ENCODE measurements at regions not wholly inside any gene's neighbourhood (a gene's known extent, or its start where the extent isn't known, plus 50 kb on each side); places are given as distances from the start of the nearest gene placed in this dataset.

- no peak overlapping the region for H3K27ac ChIP-seq (ENCODE audit: low read depth in 1 of 2, low read length in 1 of 2)
- no peaks in the 10 kb centered on the region for H3K9me3 ChIP-seq (ENCODE audit: control insufficient read depth in 2 of 2, insufficient read depth in 1 of 2, low read length in 1 of 2)
- no peak overlapping the region for H3K4me3 ChIP-seq (ENCODE audit: low read length in 2 of 2)
- DNase-seq (ENCODE audit: low read depth in 6 of 9, low spot score in 9 of 9) = no peak
- no peaks in the 10 kb centered on the region for H3K27me3 ChIP-seq (ENCODE audit: control insufficient read depth in 2 of 2, insufficient read depth in 1 of 2, low read length in 1 of 2)
- no peaks in the 10 kb centered on the region for H3K36me3 ChIP-seq (ENCODE audit: control insufficient read depth in 2 of 2, insufficient read depth in 2 of 2, low read length in 1 of 2)
- WGBS = 93% methylated on average over 1 of the region's 1 CpG
- no peaks in the 10 kb centered on the region for H3K4me1 ChIP-seq (ENCODE audit: control insufficient read depth in 2 of 2, insufficient read depth in 2 of 2, low read length in 2 of 2)
Measured at GRCh38 chr4:84413976-84414375, 85.1 kb downstream of the NKX6-1 start.

DNA sequence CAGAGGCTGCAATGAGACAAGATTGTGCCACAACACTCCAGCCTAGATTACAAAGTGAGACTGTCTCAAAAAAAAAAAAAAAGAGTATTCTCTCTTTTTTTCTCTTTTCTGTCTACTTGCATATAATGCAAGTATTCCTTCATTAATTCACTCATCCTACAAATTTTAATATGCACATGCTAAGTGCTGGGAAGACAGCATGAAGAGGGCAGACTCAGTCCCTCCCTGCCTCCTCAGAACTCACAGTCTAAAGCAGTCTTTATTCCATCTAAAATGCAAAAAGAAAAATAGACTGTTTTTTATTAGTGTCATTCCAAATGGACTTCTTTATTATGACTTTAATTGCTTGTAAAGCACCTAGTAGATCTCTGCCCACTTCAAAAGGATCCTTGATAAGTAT is 85.6 kb downstream of the NKX6-1 start:
- Histone ChIP-seq H3K4me1 (ENCODE audit: control insufficient read depth in 2 of 2, insufficient read depth in 2 of 2, low read length in 2 of 2) (no peaks in the 10 kb centered on the region), H3K27ac (ENCODE audit: low read depth in 1 of 2, low read length in 1 of 2) (no peak overlapping the region), H3K36me3 (ENCODE audit: control insufficient read depth in 2 of 2, insufficient read depth in 2 of 2, low read length in 1 of 2) (no peaks in the 10 kb centered on the region), H3K4me3 (ENCODE audit: low read length in 2 of 2) (no peak overlapping the region), H3K27me3 (ENCODE audit: control insufficient read depth in 2 of 2, insufficient read depth in 1 of 2, low read length in 1 of 2) (no peaks in the 10 kb centered on the region), H3K9me3 (ENCODE audit: control insufficient read depth in 2 of 2, insufficient read depth in 1 of 2, low read length in 1 of 2) (no peaks in the 10 kb centered on the region)
- no peak for DNase-seq (ENCODE audit: low read depth in 6 of 9, low spot score in 9 of 9)

DNA sequence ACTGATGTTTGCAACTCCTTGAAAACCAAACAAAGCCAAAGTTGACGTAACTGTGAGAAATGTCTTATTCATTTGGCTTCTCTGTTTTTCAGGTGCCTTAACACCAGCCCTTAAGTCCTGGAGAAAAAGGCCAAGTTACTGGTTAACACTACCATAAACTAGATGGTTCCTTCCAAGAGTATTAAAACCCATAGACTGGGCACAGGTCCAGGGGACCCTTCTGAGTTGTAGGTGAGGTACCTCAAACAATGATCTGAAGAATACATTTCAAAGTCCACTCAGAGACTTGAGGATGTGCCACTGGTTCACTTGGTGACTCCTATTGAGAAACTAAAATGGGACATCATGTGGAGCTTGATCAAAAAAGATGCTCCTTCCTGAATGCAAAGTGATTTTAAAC is 87.0 kb downstream of the NKX6-1 start:
- Histone ChIP-seq H3K4me1 (ENCODE audit: control insufficient read depth in 2 of 2, insufficient read depth in 2 of 2, low read length in 2 of 2) (no peaks in the 10 kb centered on the region), H3K4me3 (ENCODE audit: low read length in 2 of 2) (no peak overlapping the region), H3K9me3 (ENCODE audit: control insufficient read depth in 2 of 2, insufficient read depth in 1 of 2, low read length in 1 of 2) (no peaks in the 10 kb centered on the region), H3K27ac (ENCODE audit: low read depth in 1 of 2, low read length in 1 of 2) (no peak overlapping the region), H3K36me3 (ENCODE audit: control insufficient read depth in 2 of 2, insufficient read depth in 2 of 2, low read length in 1 of 2) (no peaks in the 10 kb centered on the region), H3K27me3 (ENCODE audit: control insufficient read depth in 2 of 2, insufficient read depth in 1 of 2, low read length in 1 of 2) (no peaks in the 10 kb centered on the region)
- 92% methylated on average over 1 of the region's 1 CpG for WGBS
- DNase-seq (ENCODE audit: low read depth in 6 of 9, low spot score in 9 of 9) = no peak

- Histone ChIP-seq H3K27ac (ENCODE audit: low read depth in 1 of 2, low read length in 1 of 2) (no peak overlapping the region), H3K36me3 (ENCODE audit: control insufficient read depth in 2 of 2, insufficient read depth in 2 of 2, low read length in 1 of 2) (no peaks in the 10 kb centered on the region), H3K27me3 (ENCODE audit: control insufficient read depth in 2 of 2, insufficient read depth in 1 of 2, low read length in 1 of 2) (no peaks in the 10 kb centered on the region), H3K9me3 (ENCODE audit: control insufficient read depth in 2 of 2, insufficient read depth in 1 of 2, low read length in 1 of 2) (no peaks in the 10 kb centered on the region), H3K4me1 (ENCODE audit: control insufficient read depth in 2 of 2, insufficient read depth in 2 of 2, low read length in 2 of 2) (no peaks in the 10 kb centered on the region), H3K4me3 (ENCODE audit: low read length in 2 of 2) (no peak overlapping the region)
- WGBS = 86% methylated on average over 6 of the region's 6 CpGs
- no peak for DNase-seq (ENCODE audit: low read depth in 6 of 9, low spot score in 9 of 9)
Measured at GRCh38 chr4:84407554-84408407, 91.3 kb downstream of the NKX6-1 start.

DNA sequence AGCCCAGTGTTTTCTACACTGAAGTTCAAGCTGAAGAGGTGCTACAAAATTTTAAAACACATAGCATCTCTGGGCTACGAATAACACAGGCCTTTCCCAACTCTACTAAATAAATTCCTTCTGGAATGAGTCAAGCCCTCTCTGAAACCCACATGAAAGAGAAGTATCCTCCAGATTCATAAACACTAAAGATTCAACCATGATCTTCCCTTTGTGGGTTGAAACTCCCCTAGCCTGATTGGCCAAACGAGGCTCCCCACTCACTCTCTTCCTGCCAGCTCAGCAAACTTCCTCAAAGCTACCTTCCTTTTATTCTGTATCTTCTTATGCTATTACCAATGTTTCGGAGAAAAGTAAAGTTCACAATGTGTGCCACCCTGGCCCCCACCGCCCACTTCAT is 95.4 kb downstream of the NKX6-1 start:
- no peaks in the 10 kb centered on the region for H3K4me1 ChIP-seq (ENCODE audit: control insufficient read depth in 2 of 2, insufficient read depth in 2 of 2, low read length in 2 of 2)
- no peaks in the 10 kb centered on the region for H3K9me3 ChIP-seq (ENCODE audit: control insufficient read depth in 2 of 2, insufficient read depth in 1 of 2, low read length in 1 of 2)
- DNase-seq (ENCODE audit: low read depth in 6 of 9, low spot score in 9 of 9) = no peak
- no peak overlapping the region for H3K4me3 ChIP-seq (ENCODE audit: low read length in 2 of 2)
- no peaks in the 10 kb centered on the region for H3K36me3 ChIP-seq (ENCODE audit: control insufficient read depth in 2 of 2, insufficient read depth in 2 of 2, low read length in 1 of 2)
- 75% methylated on average over 4 of the region's 4 CpGs for WGBS
- H3K27ac ChIP-seq (ENCODE audit: low read depth in 1 of 2, low read length in 1 of 2) = no peak overlapping the region
- no peaks in the 10 kb centered on the region for H3K27me3 ChIP-seq (ENCODE audit: control insufficient read depth in 2 of 2, insufficient read depth in 1 of 2, low read length in 1 of 2)

GRCh38 chr4:84401701-84402306 is 97.3 kb downstream of the NKX6-1 start:
- no peak for DNase-seq (ENCODE audit: low read depth in 6 of 9, low spot score in 9 of 9)
- H3K27me3 ChIP-seq (ENCODE audit: control insufficient read depth in 2 of 2, insufficient read depth in 1 of 2, low read length in 1 of 2) = no peaks in the 10 kb centered on the region
- no peaks in the 10 kb centered on the region for H3K36me3 ChIP-seq (ENCODE audit: control insufficient read depth in 2 of 2, insufficient read depth in 2 of 2, low read length in 1 of 2)
- no peaks in the 10 kb centered on the region for H3K4me1 ChIP-seq (ENCODE audit: control insufficient read depth in 2 of 2, insufficient read depth in 2 of 2, low read length in 2 of 2)
- H3K9me3 ChIP-seq (ENCODE audit: control insufficient read depth in 2 of 2, insufficient read depth in 1 of 2, low read length in 1 of 2) = no peaks in the 10 kb centered on the region
- H3K27ac ChIP-seq (ENCODE audit: low read depth in 1 of 2, low read length in 1 of 2) = no peak overlapping the region
- H3K4me3 ChIP-seq (ENCODE audit: low read length in 2 of 2) = no peak overlapping the region
- WGBS = 68% methylated on average over 3 of the region's 3 CpGs

DNA sequence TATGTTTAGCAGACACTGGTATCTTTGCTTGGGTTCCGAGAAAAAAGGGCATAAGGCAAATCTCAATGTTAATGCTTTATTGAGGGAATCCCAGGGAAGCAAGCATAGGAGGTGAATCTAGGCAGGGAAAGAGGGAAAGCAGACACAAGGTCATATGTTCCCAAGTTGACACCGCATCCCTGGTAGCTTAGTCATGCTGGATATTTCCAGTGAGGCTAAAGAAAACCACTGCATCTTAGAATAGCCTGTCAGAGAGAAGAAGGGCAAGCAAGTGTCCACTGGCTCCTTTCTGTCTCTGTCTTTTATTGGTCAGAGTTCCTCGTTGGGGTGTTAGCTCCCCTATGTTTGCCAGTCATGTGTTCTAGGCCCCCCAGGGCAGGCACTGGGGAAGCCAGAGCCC is 104.7 kb downstream of the NKX6-1 start:
- no peaks in the 10 kb centered on the region for H3K27me3 ChIP-seq (ENCODE audit: control insufficient read depth in 2 of 2, insufficient read depth in 1 of 2, low read length in 1 of 2)
- no peak for DNase-seq (ENCODE audit: low read depth in 6 of 9, low spot score in 9 of 9)
- WGBS = 84% methylated on average over 3 of the region's 3 CpGs
- no peaks in the 10 kb centered on the region for H3K4me1 ChIP-seq (ENCODE audit: control insufficient read depth in 2 of 2, insufficient read depth in 2 of 2, low read length in 2 of 2)
- H3K36me3 ChIP-seq (ENCODE audit: control insufficient read depth in 2 of 2, insufficient read depth in 2 of 2, low read length in 1 of 2) = no peaks in the 10 kb centered on the region
- H3K27ac ChIP-seq (ENCODE audit: low read depth in 1 of 2, low read length in 1 of 2) = no peak overlapping the region
- H3K9me3 ChIP-seq (ENCODE audit: control insufficient read depth in 2 of 2, insufficient read depth in 1 of 2, low read length in 1 of 2) = no peaks in the 10 kb centered on the region
- no peak overlapping the region for H3K4me3 ChIP-seq (ENCODE audit: low read length in 2 of 2)

DNA sequence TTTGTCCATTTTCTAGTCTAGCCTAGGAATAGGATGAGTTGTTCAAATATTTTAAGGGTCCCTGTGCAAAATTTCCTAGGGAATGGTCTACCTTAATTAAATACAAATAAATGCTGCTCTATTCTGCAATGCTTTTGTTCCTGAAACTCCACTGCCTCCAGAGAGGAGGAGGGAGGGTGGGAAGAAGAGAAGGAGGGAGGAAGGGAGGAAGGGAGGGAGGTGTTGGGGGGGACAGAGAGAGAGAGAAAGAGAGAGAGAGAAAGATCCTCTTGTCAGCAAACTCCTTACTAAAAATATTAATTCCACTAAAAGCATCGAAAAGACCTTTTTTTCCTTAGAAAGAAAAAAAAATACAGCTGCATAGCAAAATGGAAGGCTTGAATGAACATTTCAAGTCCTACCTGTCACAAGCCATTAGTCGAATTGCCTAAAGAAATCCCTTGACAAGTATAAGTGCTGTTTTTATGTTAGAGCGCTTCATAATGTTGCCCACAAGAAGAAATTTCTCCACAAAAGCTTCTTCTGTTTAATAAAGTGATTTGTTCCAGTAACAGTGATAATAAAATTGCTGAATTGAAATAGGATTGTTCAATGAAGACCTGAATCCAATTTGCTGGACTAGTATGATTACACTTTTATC is 106.0 kb downstream of the NKX6-1 start:
- no peak for DNase-seq (ENCODE audit: low read depth in 6 of 9, low spot score in 9 of 9)
- Histone ChIP-seq H3K36me3 (ENCODE audit: control insufficient read depth in 2 of 2, insufficient read depth in 2 of 2, low read length in 1 of 2) (no peaks in the 10 kb centered on the region), H3K4me3 (ENCODE audit: low read length in 2 of 2) (no peak overlapping the region), H3K4me1 (ENCODE audit: control insufficient read depth in 2 of 2, insufficient read depth in 2 of 2, low read length in 2 of 2) (no peaks in the 10 kb centered on the region), H3K9me3 (ENCODE audit: control insufficient read depth in 2 of 2, insufficient read depth in 1 of 2, low read length in 1 of 2) (no peaks in the 10 kb centered on the region), H3K27me3 (ENCODE audit: control insufficient read depth in 2 of 2, insufficient read depth in 1 of 2, low read length in 1 of 2) (no peaks in the 10 kb centered on the region), H3K27ac (ENCODE audit: low read depth in 1 of 2, low read length in 1 of 2) (no peak overlapping the region)
- 87% methylated on average over 3 of the region's 3 CpGs for WGBS

DNA sequence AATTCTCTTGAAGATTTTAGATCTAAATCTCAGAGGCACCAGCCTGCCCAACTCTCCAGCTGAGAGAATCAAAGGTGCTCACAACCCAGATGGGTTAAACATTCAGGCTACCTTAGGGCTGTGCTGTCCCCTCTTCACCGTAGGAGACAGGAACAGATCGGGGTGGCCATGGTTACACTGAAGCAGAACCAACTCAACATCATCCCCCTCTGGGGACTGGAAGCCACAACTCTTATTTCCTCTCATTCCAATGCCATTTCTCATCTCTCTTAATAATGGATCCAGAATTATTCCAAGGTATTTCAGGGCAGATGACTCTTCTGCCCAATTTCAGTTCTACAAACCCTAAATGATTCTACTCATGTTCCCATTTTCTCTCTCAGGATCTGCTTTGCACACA is 109.7 kb downstream of the NKX6-1 start:
- Histone ChIP-seq H3K9me3 (ENCODE audit: control insufficient read depth in 2 of 2, insufficient read depth in 1 of 2, low read length in 1 of 2) (no peaks in the 10 kb centered on the region), H3K4me1 (ENCODE audit: control insufficient read depth in 2 of 2, insufficient read depth in 2 of 2, low read length in 2 of 2) (no peaks in the 10 kb centered on the region), H3K27me3 (ENCODE audit: control insufficient read depth in 2 of 2, insufficient read depth in 1 of 2, low read length in 1 of 2) (no peaks in the 10 kb centered on the region), H3K36me3 (ENCODE audit: control insufficient read depth in 2 of 2, insufficient read depth in 2 of 2, low read length in 1 of 2) (no peaks in the 10 kb centered on the region), H3K27ac (ENCODE audit: low read depth in 1 of 2, low read length in 1 of 2) (no peak overlapping the region), H3K4me3 (ENCODE audit: low read length in 2 of 2) (no peak overlapping the region)
- WGBS = 88% methylated on average over 2 of the region's 2 CpGs
- DNase-seq (ENCODE audit: low read depth in 6 of 9, low spot score in 9 of 9) = no peak

Data from thymus (tissue), 11 donors.